ENCODE measurements at regions not wholly inside any gene's neighbourhood (a gene's known extent, or its start where the extent isn't known, plus 50 kb on each side); places are given as distances from the start of the nearest gene placed in this dataset.

DNA sequence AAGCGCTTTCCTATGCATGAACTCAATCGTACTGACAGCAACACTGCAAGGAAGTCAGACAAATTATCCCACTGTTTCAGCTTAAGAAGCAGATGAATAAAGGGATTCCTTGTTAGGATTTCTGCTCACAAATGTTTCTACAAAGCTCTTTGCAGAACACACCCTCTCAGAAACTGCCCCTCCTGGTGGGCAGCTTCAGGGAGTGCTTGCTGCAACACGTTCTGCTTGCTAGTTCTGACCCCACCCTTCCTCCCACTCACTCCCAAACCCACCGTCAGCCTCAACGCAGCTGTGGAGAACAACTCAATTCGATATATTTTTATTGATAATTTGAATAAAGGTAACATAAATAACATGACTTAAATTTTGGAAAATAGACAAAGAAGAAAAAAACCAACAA is 250.8 kb upstream of the PRDM1 start:
- TF ChIP-seq HEYL (CRISPR knock-in tag; IDR thresholded peaks at IDR 0.05) (no peak), TFCP2L1 (CRISPR knock-in tag; IDR thresholded peaks at IDR 0.05) (no peak), MYC (IDR thresholded peaks at IDR 0.05; ENCODE audit: borderline replicate concordance, low read length) (no peak), ZFP36 (IDR thresholded peaks at IDR 0.05; ENCODE audit: borderline replicate concordance, partially characterized antibody) (no peak), EHF (CRISPR knock-in tag; IDR thresholded peaks at IDR 0.05) (no peak), RNF2 (IDR thresholded peaks at IDR 0.05; ENCODE audit: borderline replicate concordance, low read depth) (no peak), CEBPB (IDR thresholded peaks at IDR 0.05) (no peak), CHD4 (IDR thresholded peaks at IDR 0.05; ENCODE audit: borderline replicate concordance) (no peak), MAFK (IDR thresholded peaks at IDR 0.05; ENCODE audit: partially characterized antibody) (no peak)
- TF ChIP-seq, protein P1, sequence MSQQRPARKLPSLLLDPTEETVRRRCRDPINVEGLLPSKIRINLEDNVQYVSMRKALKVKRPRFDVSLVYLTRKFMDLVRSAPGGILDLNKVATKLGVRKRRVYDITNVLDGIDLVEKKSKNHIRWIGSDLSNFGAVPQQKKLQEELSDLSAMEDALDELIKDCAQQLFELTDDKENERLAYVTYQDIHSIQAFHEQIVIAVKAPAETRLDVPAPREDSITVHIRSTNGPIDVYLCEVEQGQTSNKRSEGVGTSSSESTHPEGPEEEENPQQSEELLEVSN (IDR thresholded peaks at IDR 0.05; ENCODE audit: borderline replicate concordance, low read depth) = no peak
- TF ChIP-seq, protein P2, sequence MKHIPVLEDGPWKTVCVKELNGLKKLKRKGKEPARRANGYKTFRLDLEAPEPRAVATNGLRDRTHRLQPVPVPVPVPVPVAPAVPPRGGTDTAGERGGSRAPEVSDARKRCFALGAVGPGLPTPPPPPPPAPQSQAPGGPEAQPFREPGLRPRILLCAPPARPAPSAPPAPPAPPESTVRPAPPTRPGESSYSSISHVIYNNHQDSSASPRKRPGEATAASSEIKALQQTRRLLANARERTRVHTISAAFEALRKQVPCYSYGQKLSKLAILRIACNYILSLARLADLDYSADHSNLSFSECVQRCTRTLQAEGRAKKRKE (CRISPR knock-in tag; IDR thresholded peaks at IDR 0.05; ENCODE audit: low read depth) = no peak
- TF ChIP-seq, protein P3, sequence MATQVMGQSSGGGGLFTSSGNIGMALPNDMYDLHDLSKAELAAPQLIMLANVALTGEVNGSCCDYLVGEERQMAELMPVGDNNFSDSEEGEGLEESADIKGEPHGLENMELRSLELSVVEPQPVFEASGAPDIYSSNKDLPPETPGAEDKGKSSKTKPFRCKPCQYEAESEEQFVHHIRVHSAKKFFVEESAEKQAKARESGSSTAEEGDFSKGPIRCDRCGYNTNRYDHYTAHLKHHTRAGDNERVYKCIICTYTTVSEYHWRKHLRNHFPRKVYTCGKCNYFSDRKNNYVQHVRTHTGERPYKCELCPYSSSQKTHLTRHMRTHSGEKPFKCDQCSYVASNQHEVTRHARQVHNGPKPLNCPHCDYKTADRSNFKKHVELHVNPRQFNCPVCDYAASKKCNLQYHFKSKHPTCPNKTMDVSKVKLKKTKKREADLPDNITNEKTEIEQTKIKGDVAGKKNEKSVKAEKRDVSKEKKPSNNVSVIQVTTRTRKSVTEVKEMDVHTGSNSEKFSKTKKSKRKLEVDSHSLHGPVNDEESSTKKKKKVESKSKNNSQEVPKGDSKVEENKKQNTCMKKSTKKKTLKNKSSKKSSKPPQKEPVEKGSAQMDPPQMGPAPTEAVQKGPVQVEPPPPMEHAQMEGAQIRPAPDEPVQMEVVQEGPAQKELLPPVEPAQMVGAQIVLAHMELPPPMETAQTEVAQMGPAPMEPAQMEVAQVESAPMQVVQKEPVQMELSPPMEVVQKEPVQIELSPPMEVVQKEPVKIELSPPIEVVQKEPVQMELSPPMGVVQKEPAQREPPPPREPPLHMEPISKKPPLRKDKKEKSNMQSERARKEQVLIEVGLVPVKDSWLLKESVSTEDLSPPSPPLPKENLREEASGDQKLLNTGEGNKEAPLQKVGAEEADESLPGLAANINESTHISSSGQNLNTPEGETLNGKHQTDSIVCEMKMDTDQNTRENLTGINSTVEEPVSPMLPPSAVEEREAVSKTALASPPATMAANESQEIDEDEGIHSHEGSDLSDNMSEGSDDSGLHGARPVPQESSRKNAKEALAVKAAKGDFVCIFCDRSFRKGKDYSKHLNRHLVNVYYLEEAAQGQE (IDR thresholded peaks at IDR 0.05) = no peak
- TF ChIP-seq, protein P4, sequence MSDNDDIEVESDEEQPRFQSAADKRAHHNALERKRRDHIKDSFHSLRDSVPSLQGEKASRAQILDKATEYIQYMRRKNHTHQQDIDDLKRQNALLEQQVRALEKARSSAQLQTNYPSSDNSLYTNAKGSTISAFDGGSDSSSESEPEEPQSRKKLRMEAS (IDR thresholded peaks at IDR 0.05) = no peak
- TF ChIP-seq, protein P5, sequence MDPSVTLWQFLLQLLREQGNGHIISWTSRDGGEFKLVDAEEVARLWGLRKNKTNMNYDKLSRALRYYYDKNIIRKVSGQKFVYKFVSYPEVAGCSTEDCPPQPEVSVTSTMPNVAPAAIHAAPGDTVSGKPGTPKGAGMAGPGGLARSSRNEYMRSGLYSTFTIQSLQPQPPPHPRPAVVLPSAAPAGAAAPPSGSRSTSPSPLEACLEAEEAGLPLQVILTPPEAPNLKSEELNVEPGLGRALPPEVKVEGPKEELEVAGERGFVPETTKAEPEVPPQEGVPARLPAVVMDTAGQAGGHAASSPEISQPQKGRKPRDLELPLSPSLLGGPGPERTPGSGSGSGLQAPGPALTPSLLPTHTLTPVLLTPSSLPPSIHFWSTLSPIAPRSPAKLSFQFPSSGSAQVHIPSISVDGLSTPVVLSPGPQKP (IDR thresholded peaks at IDR 0.05; ENCODE audit: low read depth, low read length) = no peak
- DNase-seq (ENCODE audit: low read depth in 1 of 2, low spot score in 1 of 2) (peak in 1 of 2 experiments; percentile 53), ATAC-seq (peak in 1 of 2 experiments; percentile 46; a peak in 1 of 6 replicates), FAIRE-seq (no peak)
- Histone ChIP-seq H3K9me3 (no peaks in the 10 kb centered on the region), H3K4me2 (no peak overlapping the region), H3K4me3 (no peak overlapping the region), H3K27ac (no peak overlapping the region), H3K4me1 (0 out of 3 replicates have a peak, but pooled peaks cover 4% of the 10 kb centered on the region)
- POLR2A ChIA-PET = no interaction called here
- 79% methylated on average over 6 of the region's 6 CpGs for WGBS (ENCODE audit: missing lambda C conversion rate)
- CTCF ChIA-PET = interaction anchor here (0.8 to 1.5 kb wide), 4 partner anchors 9 to 249 kb away, joined by 4 read pairs; no protein-coding TSS in a partner anchor

DNA sequence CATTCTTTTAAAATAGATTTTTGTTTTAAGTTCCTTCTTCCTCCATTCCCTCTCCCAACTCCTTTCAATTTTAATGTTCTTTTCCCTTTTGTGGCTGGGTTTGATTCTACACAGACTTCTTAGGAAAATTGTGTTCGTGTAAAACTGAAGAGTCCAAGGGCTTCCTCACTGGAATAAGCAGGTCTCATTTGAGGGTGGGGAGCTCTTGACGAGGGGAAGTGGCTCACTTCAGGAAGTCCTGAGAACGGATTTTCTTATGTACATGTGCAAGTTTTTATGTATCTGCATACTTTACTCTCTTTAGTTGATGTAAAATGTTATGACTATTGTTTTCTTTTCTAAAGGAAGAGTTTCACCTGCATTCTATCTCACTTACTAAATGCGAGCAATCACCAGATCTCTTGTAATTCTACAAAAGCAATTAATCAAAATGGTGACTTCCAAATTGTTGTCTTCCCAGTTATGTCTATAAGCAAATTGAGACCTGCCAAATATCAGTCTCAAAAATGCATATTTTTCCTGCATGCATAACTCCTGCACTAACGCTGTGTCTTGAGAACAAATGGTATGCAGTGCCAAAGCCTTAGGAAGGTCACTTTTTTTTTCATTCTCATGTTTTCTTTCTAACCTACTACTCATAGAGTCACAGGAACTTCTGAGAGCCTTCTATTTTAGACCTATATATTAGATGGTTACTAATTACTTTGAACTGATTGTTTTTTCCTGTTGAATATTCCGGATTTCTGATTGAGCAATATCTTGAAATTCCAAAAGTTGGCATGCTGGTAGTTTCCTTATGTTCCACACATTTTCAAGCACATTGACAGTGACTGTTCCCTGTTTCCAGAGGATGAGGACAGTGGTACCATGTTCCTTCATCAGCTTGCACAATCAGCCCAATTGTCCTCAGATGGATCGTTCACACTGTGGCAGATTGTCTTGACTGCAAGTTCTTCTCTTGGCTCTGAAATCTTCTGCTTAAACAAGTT is 251.9 kb upstream of the PRDM1 start:
- Histone ChIP-seq H3K4me1 (0 out of 3 replicates have a peak, but pooled peaks cover 4% of the 10 kb centered on the region), H3K4me2 (no peak overlapping the region), H3K27ac (no peak overlapping the region), H3K4me3 (no peak overlapping the region), H3K9me3 (no peaks in the 10 kb centered on the region)
- no peak for ATAC-seq
- no peak for FAIRE-seq
- WGBS (ENCODE audit: missing lambda C conversion rate) = 88% methylated on average over 7 of the region's 7 CpGs
- POLR2A ChIA-PET = no interaction called here
- no peak for DNase-seq (ENCODE audit: low read depth in 1 of 2, low spot score in 1 of 2)
- TF ChIP-seq, protein P6, sequence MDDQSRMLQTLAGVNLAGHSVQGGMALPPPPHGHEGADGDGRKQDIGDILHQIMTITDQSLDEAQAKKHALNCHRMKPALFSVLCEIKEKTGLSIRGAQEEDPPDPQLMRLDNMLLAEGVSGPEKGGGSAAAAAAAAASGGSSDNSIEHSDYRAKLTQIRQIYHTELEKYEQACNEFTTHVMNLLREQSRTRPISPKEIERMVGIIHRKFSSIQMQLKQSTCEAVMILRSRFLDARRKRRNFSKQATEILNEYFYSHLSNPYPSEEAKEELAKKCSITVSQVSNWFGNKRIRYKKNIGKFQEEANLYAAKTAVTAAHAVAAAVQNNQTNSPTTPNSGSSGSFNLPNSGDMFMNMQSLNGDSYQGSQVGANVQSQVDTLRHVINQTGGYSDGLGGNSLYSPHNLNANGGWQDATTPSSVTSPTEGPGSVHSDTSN (IDR thresholded peaks at IDR 0.05) = no peak
- TF ChIP-seq EHMT2 (IDR thresholded peaks at IDR 0.05; ENCODE audit: low read depth) (no peak), ZFP36 (IDR thresholded peaks at IDR 0.05; ENCODE audit: borderline replicate concordance, partially characterized antibody) (no peak), JUNB (IDR thresholded peaks at IDR 0.05) (no peak), MAFK (IDR thresholded peaks at IDR 0.05; ENCODE audit: partially characterized antibody) (no peak), HDAC2 (IDR thresholded peaks at IDR 0.05) (no peak)
- TF ChIP-seq, protein P5 (IDR thresholded peaks at IDR 0.05; ENCODE audit: low read depth, low read length) = no peak
- CTCF ChIA-PET = interaction anchor here (0.8 to 1.5 kb wide), 3 partner anchors 11 to 250 kb away, joined by 4 read pairs; no protein-coding TSS in a partner anchor
